Eye (tissue), 1 donor: ENCODE measurements at regions not wholly inside any gene's neighbourhood (a gene's known extent, or its start where the extent isn't known, plus 50 kb on each side); places are given as distances from the start of the nearest gene placed in this dataset.
A peak's percentile ranks its signal among the peaks of the same experiment; 100 is the strongest.

ENCODE experiments used
- DNase-seq: peaks from one replicate; pipeline ENCODE4 v3.0.0-alpha.2; 2015

DNA sequence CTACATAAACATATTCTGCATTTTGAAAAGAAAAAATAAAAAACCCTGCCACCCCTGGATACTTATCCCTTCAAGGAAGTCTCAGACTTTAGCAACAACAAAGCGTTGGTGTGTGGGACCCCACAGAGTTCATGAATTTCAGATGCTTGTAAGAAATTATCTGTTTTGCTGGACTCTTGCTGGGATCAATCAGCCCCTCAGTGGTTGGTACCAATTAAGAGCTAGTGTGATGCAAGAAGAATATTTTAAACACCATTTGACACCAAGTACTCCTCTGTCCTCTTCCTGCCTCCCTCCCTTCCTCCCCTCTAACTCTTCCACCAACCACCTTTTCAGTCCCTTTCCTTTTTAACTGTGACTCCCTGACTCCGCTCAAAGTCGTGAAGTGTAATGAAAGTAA lies 51.5 kb downstream of the SST start:
- no peak for DNase-seq

DNA sequence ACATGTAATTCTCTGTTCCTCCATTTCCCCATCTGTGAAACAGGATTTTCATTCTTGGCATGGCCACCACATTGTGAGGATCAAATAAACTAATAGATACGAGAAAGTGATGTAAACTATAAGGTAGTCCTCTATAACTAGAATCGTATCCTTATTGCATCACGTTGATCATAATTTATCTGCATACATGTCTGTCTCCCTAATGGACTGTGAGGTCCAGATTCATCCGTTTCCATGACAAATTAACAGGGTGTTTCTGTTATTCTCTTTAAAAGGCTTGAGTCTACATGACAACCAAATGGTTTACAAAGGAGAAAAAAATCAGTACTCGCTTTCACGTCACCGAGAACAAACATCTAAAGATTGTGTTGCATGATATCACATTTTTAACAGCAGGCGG lies 53.0 kb downstream of the SST start:
- DNase-seq: no peak

- DNase-seq: peak; percentile 50
These were observed 53.8 kb downstream of the SST start for GRCh38 chr3:187616307-187616972.

- DNase-seq: no peak
These were observed 54.6 kb downstream of the SST start for GRCh38 chr3:187615630-187616029.

GRCh38 chr3:187612656-187613055 lies 57.5 kb downstream of the SST start:
- peak; percentile 78 for DNase-seq

DNA sequence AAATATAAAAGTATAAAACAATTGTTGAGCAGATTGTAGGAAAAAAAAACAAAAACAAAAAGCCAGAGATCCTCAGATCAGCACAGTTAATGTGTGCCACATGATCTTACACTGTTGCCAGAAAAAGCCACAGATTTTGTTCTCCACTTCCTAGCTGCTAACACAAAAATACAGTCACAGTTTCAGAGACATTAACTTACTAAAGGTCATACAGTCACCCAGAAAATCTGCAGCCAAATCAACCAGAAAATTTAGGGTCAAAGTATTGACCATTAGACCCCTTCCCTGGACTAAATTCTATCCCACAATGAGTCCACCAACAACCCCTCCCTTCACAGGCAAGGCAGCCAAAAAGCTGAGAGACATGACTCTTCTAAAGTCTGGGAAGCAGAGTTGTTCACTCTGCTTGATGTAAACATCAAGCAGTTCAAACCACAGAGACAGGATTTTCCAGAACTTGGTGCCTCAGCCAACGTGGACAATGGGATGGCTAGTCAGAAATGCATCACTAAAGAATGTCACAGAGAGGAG lies 59.1 kb downstream of the SST start:
- DNase-seq: peak; percentile 51

DNA sequence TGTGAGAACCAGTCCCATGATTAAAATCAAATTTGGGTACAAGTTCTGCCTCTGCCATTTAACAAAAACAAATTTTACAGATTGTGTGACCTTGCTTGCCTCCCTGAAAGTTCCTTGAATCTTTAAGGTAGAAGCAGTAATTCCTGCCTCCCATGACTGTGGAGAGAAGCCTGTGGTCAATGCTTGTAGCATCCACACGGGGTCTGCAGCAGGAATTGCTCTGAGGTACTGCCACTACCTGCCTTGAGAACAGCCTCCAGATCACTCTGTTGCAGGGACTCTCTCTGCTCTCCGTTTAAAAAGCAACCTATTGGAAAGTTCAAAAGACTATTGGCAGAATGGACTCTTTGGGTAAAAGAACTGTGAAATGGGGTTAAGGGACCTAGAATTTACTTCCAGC lies 75.9 kb downstream of the SST start:
- no peak for DNase-seq

GRCh38 chr3:187593451-187593850 lies 76.7 kb downstream of the SST start:
- no peak for DNase-seq

- no peak for DNase-seq
These were observed 79.2 kb downstream of the SST start for GRCh38 chr3:187590861-187591576.

GRCh38 chr3:187587076-187587475 lies 83.1 kb downstream of the SST start:
- no peak for DNase-seq

- DNase-seq: no peak
These were observed 84.0 kb downstream of the SST start for GRCh38 chr3:187586226-187586625.

DNA sequence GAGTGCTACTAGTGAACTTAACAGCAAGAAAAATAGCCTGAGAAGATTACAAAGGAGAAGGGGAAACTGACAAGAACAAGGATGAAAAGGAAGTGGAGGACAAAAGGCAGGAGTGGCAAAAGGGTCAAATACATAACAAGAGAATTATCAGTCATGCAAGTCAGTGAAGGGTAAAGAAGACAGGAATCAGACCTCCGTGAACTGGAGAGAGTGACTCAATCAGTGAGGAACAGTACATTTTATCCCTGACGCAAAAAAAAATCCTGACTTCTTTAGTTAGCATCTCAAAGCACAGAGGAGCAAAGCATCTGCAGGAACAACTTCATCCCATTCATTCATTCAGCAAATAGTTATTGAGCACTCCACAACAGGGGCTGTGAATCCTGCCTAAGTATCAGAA lies 97.8 kb downstream of the SST start:
- DNase-seq: no peak

- no peak for DNase-seq
These were observed 98.5 kb downstream of the SST start for GRCh38 chr3:187571701-187572100.

DNA sequence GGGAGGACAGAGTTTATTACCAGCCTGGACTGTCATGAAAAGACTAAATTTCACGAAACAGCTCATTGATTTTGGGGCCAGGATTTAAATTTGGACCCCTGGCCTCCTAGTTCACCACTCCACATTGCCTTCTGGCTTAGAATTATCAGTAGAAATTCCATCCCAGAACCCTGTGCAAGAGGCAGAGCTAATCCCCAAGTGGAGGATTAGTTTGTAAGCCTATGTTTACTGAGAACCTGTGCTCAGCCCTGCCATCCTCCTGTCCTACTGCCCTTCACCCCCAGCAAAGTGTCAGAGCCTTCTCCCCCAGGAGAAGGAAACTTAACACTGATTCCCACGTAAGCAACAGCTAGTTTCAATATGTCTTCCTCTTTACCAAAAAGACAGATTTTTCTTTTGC lies 99.4 kb downstream of the SST start:
- no peak for DNase-seq

- no peak for DNase-seq
These were observed 102.0 kb downstream of the SST start for GRCh38 chr3:187568171-187568570.

- DNase-seq: peak; percentile 18
These were observed 102.5 kb downstream of the SST start for GRCh38 chr3:187567661-187568121.

DNA sequence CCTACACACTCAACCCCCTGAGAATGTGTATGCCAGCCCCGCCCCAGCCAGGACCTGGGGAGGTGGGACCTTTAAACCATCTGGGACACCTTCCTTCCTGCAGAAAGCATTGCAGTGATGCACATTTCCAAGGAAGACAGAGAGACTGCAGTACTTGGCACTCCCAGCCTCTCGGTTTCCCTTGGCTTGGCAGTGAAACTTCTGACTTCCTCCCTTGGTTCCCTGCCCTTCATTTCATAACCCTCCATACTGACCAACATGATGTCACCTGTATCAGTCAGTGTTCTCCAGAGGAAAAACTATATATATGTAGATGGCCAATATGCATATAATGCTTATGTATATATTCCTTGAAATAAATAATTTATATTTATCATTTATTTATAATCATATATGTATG lies 103.2 kb downstream of the SST start:
- no peak for DNase-seq

- no peak for DNase-seq
These were observed 104.5 kb downstream of the SST start for GRCh38 chr3:187565701-187566100.

- no peak for DNase-seq
These were observed 111.2 kb downstream of the SST start for GRCh38 chr3:187558990-187559389.

GRCh38 chr3:187551416-187551815 lies 118.8 kb downstream of the SST start:
- no peak for DNase-seq

DNA sequence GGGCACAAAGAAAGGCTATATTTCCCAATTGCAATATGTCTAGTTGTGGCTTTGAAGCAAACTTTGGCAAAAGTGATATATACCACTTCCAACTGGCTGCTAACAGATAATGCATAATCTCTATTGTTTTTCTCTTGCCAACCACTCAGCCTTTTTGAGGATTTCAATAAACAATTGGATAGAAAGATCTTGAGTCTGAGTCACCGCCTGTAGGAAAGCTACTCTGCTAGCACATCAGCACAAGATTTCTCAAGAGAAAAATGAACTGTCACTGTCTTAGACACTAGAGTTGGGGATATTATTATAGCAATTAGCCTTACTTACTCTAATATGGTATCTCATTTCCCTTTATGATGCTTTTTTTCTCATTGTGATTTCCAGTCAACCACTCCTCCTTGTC lies 119.7 kb downstream of the SST start:
- no peak for DNase-seq

DNA sequence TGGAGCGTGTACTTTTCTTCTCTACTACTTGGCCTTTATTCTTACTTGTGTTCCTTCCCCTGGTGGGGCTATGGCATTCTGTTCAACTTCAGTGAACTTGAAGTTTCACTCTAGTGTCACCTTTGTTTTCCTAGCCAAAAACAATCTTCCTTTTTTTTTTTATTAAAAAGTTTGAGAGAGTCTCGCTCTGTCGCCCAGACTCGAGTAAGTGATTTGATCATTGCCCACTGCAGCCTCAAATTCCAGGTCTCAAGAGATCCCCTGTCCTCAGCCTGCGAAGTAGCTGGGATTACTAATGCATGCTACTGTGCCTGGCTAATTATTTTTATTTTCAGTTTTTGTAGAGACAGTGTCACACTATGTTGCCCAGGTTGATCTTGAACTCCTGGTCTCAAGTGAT lies 124.8 kb downstream of the SST start:
- DNase-seq: no peak

GRCh38 chr3:187544326-187544725 lies 125.9 kb downstream of the SST start:
- no peak for DNase-seq

- DNase-seq: no peak
These were observed 129.3 kb downstream of the SST start for GRCh38 chr3:187540847-187541246.

DNA sequence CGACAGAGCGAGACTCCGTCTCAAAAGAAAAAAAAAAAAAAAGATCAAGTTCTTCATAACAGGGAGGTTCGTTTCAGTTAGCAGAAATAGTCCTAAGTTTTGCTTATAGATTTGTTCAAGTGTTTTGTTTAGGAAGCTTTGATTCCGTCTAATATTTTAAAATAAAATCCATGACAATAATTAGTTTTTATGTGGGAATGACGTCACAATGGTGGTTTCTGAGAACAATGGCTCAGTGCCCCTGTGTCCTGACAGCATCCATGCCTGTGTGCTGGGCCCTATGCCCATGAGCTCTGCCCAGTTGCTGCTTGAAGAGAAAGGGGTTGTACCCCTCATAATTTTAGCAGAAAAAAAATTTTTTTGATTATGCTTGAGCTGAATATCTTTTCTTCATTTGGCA lies 134.0 kb downstream of the SST start:
- no peak for DNase-seq
